ENCODE measurements at regions not wholly inside any gene's neighbourhood (a gene's known extent, or its start where the extent isn't known, plus 50 kb on each side); places are given as distances from the start of the nearest gene placed in this dataset.

DNA sequence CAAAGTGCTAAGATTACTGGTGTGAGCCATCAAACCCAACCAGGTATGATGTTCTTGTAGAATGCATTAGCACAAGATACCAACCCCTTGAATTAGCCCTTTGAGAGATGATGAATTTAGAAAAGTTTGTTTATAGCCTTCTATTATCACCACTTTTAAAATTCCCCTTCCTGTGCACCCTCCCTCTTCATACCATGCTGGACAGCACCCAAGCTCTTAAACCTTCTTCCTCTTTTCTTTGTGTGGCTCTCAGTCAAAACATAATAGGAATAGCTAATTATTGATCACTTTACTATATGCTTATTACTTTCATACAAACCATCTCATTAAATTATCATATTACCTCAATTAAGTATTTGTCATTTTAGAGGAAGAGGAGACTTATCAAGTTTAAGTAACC is 87.6 kb upstream of the TMED7 start:
- H3K4me3 ChIP-seq (replicated peaks; ENCODE audit: low read depth, low read length), result no peak overlapping the region
- no peak for DNase-seq (ENCODE audit: low read depth)
- TF ChIP-seq, protein P1, sequence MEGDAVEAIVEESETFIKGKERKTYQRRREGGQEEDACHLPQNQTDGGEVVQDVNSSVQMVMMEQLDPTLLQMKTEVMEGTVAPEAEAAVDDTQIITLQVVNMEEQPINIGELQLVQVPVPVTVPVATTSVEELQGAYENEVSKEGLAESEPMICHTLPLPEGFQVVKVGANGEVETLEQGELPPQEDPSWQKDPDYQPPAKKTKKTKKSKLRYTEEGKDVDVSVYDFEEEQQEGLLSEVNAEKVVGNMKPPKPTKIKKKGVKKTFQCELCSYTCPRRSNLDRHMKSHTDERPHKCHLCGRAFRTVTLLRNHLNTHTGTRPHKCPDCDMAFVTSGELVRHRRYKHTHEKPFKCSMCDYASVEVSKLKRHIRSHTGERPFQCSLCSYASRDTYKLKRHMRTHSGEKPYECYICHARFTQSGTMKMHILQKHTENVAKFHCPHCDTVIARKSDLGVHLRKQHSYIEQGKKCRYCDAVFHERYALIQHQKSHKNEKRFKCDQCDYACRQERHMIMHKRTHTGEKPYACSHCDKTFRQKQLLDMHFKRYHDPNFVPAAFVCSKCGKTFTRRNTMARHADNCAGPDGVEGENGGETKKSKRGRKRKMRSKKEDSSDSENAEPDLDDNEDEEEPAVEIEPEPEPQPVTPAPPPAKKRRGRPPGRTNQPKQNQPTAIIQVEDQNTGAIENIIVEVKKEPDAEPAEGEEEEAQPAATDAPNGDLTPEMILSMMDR (IDR thresholded peaks at IDR 0.05; ENCODE audit: low read length, missing control alignments), result no peak

DNA sequence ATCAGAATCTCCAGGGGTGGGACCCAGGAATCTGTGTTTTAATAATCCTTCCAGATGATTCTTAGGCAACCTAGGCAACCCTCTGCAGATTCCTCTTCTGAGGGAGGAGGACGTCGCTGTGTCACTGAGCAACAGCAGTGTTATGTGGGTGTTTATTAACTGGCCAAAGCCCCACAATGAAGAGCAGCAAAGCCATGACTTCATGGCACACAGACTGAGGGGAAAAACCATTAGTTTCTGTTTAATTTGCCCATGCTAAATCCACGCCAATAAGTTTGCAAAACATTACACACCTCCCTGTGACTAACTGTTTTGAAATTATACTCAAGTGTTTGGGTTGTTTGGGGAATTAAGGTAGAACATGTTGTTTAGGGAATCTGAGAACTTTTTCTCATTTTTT is 83.7 kb upstream of the TMED7 start:
- H3K4me3 ChIP-seq (replicated peaks; ENCODE audit: low read depth, low read length), result no peak overlapping the region
- TF ChIP-seq, protein P1 (IDR thresholded peaks at IDR 0.05; ENCODE audit: low read length, missing control alignments), result no peak

DNA sequence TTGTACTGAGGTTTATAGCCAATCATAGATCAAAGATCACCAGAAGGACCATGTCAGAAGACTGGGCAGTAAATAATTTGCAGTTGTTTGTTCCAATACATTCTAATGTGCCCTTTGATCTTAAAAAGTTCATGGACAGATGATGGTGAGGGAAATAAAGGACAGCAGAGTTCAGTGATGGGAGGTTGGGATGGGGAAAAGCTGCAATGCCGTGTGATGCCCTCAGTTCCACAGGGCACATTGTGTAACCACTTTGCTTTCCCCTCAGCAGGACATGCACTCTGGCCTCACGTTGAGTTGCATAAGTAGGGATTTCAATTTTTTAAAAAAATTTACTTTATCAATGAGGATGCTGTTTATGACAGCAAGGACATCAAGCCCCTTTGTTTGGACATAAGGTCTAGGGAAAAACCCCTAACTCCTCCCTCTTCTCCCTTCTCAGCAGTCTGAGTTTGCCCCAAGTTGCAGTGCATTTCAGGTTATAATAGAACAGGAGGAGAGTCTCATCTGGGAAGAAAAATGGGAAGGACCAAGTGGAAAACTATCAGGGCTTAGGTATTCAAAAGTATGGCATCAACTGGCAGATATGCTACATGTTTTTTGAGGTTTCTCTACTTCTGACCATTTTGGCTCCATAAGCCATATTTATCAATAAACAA is 83.1 kb upstream of the TMED7 start:
- TF ChIP-seq, protein P1 (IDR thresholded peaks at IDR 0.05; ENCODE audit: low read length, missing control alignments), result no peak
- no peak for DNase-seq (ENCODE audit: low read depth)

More for the DNA sequence above, 83.7 kb upstream of the TMED7 start:
- no peak for DNase-seq (ENCODE audit: low read depth)

DNA sequence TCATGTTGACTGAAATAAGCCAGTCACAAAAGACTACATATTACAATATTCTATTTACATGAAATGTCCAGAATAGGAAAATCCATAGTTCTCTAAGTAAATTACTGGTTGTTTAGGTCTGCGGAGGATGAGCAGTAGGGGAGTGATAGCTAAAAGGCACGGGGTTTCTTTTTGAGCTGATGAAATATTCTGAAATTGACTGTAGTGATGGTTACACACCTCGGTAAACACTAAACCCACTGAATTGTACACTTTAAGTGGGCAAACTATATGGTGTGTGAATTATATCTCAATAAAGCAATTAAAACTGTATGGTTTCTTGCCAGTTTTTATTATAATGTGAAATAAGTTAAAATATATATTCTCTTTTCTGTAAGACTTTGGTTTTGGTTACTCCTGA is 77.7 kb upstream of the TMED7 start:
- TF ChIP-seq, protein P1 (IDR thresholded peaks at IDR 0.05; ENCODE audit: low read length, missing control alignments), result no peak

More for the DNA sequence above, 83.1 kb upstream of the TMED7 start:
- no peak overlapping the region for H3K4me3 ChIP-seq (replicated peaks; ENCODE audit: low read depth, low read length)

DNA sequence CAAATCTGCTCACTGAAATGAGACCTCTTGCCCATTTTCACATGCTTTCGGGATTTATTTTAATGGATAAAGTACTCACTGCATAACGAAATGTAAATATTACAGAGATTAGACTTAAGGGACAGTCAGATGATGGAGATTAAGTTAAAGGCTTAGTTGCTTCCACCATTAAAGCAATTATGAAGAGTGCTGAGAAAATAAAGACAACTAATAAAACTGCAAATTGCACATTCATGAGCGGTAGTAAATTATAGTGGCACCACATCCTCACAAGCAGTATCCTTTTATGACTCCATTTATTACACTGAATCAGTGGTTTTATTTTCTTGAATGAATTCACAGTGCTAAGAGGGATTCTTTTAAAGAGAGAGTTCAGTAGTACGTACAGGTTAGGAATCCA is 76.2 kb upstream of the TMED7 start:
- no peak overlapping the region for H3K4me3 ChIP-seq (replicated peaks; ENCODE audit: low read depth, low read length)
- TF ChIP-seq, protein P1 (IDR thresholded peaks at IDR 0.05; ENCODE audit: low read length, missing control alignments), result no peak
- DNase-seq (ENCODE audit: low read depth), result no peak

More for the DNA sequence above, 77.7 kb upstream of the TMED7 start:
- no peak overlapping the region for H3K4me3 ChIP-seq (replicated peaks; ENCODE audit: low read depth, low read length)
- no peak for DNase-seq (ENCODE audit: low read depth)

DNA sequence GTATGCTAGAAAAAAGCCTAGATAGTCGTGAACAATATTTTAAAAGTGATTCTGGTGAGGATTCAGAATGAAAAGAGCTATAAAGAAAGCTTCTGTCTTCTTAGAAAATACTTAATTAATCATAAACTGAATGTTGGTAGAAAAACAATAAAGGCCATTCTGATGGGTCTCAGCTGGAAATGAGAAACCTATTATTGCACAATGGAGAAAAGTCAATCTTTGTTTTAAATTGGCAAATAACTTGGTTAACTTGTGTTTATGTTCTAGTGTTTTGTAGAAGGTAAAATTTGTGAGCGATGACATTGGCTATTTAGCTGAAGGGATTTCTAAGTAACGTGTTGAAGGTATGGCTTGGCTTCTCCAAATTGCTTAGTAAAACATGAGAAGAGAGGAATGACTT is 74.1 kb upstream of the TMED7 start:
- no peak for DNase-seq (ENCODE audit: low read depth)
- TF ChIP-seq, protein P1 (IDR thresholded peaks at IDR 0.05; ENCODE audit: low read length, missing control alignments), result no peak

DNA sequence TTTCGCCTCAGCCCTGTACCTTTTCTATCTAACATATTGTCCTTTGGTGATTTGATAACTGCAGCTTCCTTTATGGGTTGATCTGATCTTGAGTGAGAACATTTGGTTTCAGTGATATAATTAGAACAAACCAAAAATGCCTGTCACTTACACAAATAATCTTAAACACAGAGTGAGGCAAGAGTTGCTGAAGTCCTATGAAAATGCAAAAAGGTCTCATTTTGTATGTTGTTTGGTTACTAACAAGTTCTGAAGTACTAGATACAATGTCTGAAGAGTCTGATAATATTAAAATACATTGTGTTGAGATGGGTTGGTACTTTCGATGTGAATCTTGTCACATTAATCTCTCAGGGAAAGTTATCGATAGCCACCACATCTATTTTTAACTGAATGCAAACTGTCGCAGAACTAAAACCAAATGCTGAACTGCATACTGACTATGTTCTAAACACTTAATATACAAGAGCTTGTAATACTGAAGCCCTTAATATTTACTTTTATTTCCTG is 70.4 kb upstream of the TMED7 start:
- no peak overlapping the region for H3K4me3 ChIP-seq (replicated peaks; ENCODE audit: low read depth, low read length)
- DNase-seq (ENCODE audit: low read depth), result no peak
- TF ChIP-seq, protein P1 (IDR thresholded peaks at IDR 0.05; ENCODE audit: low read length, missing control alignments), result no peak

More for the DNA sequence above, 74.1 kb upstream of the TMED7 start:
- H3K4me3 ChIP-seq (replicated peaks; ENCODE audit: low read depth, low read length), result no peak overlapping the region
